ENCODE measurements at regions not wholly inside any gene's neighbourhood (a gene's known extent, or its start where the extent isn't known, plus 50 kb on each side); places are given as distances from the start of the nearest gene placed in this dataset.
"Not testable (repeated sequence)": the region's sequence is repeated elsewhere in the genome, so short reads cannot be mapped to it uniquely, and the experiment has no call there.

DNA sequence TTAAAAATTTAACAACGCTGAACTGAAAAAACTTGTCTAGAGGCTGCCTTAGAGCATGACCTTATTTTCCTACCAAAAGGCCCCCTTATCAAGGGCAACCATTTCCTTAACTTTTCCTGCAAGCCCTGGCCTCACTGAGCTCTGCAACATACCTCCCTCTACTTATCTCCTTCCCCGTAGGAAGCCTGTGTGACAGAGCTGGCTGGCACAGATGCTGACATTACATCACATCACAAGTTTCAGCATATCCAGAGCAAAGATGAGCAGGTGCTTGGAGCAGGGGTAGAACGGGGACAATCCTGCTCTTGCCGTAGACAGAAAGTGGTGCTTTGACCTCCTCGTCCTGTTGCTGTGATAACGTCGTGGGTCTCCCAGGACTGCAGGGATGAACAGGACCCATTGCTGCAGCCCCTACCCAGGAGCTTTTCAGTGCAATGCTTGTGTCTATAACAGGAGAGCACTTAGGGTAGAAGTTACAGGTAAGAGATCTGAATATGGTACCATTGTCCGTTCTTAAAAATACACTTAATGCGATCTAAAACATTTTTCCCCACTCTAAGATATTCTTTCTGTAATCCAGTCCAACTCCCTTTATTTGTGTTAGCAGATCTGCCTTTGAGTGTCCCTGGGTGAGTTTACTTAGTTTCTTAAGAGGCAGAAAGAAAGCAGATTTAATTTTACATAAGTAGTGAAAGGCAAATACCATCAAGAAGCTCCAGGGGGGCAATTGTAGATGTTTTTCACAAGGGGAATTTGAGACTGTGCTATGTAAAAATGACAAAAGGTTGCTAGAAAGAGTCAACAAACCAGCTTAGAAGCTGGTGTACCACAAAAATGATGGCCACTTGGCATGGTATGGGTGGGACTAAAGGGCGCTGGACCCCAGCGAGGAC, 101.9 kb upstream of the EFNA5 start:
- no peak for DNase-seq (ENCODE audit: low read depth)

DNA sequence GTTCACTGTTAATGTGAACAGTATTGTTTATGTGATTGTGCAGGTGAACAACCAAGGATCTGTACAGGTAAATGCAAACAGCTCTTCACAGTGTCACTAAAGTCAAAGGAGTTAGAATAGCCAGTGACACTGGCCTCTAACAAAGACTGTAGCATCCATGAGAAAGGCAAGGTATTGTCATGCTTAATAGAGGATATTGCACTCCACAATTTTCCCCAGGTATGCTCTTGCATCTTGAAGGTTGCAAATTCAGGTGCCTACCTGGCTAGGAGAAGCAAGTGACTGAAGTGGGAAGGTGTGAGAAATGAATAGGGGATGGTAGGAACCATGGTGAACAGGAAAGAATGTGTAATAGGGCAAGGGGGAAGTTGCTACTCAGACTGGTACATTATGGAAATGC, 101.2 kb upstream of the EFNA5 start:
- DNase-seq (ENCODE audit: low read depth): no peak

DNA sequence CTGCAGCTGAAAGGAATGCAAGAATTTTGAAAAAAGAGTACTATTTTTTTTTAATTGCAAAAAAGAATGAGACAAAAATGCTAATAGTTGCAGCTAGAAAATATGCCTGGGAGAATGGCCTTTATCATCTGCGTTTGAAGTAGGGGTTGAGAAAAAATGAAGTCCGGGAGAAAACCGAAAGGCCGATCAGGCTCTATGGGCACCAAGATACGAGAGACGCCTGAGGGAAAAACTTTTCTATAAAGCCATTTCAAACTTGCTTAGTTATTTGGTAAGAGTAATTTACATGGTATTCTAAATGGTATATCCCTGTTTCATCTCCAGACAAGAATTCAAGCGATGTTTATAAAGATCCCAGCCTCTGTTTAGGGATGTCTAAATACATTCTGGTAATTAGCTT, 99.3 kb upstream of the EFNA5 start:
- no peak for DNase-seq (ENCODE audit: low read depth)

DNA sequence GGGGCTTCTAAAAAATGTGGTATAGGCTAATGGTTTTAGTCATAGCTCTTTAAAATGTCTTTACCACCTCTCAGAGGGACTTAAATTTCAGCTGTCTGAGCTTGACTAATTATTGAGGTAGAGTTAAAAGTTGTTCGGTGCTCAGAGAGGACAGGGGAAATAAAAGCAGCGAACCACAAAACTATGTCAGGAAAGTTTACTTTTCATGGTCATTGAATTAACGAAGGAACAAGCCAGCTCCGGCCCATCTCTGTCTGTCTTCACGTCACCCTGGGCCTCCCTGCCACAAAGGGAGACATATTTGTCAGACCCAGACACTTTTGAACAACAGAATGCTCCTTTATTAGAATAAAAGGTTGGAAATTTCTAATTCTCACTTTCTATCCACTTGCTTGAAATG, 98.8 kb upstream of the EFNA5 start:
- DNase-seq (ENCODE audit: low read depth): no peak

DNA sequence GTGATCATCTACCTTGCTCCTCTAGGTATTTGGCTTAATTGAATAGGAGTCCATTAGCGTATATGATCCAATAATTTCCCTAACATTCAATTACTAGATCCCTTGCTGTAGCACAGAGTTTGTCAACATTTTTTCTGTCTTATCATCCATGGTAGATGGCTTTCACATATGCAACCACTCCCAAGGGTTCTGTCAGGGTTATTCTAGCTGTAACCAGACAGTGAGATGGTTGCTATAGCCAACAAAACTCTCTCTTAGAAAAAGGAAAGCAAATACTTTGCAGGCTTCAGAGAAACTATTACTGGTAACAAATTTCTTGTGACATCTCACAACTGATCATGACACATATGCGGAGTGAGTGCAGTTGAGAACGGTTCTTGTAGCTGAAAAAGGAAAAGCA, 96.2 kb upstream of the EFNA5 start:
- DNase-seq (ENCODE audit: low read depth): no peak

DNA sequence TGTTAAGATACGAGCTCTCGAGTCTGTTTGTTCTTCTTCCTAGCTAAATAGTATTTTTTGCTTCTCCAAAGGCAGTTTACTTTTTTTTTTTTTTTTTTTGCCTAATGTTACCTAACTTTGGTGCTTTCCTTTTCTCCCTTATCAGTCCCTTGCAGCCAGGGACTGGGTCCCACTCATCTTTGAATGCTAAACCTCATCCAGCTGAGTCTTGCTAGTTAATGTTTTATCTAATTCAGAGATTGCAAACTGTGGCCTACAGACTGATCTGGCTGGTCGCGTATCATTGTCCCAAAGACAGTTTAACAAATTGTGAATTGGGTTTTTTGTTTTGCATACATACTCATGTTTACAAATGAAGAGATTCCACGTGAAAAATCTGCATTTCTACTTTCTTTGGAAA, 95.7 kb upstream of the EFNA5 start:
- DNase-seq (ENCODE audit: low read depth): no peak

DNA sequence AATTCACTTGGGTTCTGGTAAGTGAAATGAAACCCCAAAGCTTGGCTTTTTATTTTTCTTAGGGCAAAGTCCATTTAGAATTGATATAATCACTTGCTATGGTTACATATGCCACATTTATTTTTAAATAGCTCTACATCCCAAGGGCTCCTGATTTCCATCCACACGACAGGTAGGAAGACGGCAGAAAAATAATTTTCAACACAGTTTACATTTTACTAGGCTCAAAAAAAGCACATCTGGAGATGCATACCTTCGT, 95.0 kb upstream of the EFNA5 start:
- DNase-seq (ENCODE audit: low read depth): no peak

DNA sequence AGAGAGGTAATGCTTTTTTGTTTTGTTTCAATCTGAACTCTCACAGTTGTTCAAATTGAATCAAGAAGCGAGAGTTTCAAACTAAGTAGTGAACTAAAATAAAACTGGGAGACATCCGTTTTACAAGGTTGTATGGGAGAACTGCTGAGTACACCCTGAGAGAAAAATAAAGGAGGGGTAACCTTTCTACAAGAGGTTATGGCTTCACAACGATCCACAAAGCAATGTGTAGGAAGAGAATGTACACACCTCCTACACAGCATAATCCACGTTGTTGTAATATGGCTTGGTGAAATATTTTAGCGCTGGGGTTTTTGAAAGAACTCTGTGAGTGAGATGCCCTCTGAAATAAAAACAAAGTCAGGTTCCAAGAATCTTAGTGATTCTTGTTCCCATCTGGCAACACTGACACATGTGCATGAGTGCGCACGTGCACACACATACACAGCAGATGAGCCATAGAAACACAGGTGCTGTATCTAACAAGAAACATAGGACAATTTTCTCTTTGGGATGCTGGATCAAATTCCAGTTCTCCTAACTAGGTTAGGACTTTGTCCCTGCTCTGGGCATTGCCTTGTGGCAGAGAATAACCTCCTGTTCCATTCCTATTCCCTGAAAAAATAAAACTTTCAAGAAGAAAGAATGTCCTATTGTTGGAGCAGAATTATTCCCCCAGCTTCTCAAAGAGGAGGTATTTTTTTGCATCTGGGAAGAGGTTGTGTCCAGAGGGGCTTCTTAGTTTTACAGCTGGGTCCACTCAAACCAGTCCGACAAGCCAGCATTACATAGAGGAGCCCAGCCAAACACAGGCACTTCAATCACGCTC, 94.5 kb upstream of the EFNA5 start:
- no peak for DNase-seq (ENCODE audit: low read depth)

DNA sequence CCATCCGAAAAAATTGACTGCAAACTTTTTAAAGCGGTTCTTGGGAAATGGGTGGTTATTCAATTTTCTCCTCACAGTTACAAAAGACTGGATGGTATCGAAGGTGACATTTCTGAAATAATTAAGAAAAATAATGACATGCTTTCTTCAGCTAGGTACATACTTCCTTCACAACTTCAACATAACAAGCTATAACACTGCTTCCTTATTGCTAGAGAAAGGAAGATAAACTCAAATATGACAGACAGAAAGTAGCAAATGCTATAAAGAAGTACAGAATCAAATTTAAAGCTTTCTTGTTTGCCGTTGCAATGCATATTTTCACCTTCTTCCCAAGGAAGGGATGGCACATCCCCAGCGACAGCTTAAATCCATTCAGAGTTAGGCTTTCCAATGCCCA, 93.5 kb upstream of the EFNA5 start:
- no peak for DNase-seq (ENCODE audit: low read depth)

DNA sequence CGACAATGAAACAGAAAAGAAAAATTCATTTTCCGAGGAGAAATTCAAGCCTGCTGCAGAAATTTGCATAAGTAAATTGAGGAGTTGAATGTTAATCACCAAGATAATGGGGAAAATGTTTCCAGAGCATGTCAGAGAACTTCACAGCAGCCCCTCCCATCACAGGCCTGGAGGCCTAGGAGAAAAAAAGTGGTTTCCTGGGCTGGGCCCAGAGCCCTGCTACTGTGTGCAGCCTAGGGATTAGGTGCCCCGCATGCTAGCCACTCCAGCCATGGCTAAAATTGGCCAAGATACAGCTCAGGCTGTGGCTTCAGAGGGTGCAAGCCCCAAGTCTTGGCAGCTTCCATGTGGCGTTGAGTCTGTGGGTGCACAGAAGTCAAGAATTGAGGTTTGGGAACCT, 82.7 kb upstream of the EFNA5 start:
- DNase-seq (ENCODE audit: low read depth): no peak

DNA sequence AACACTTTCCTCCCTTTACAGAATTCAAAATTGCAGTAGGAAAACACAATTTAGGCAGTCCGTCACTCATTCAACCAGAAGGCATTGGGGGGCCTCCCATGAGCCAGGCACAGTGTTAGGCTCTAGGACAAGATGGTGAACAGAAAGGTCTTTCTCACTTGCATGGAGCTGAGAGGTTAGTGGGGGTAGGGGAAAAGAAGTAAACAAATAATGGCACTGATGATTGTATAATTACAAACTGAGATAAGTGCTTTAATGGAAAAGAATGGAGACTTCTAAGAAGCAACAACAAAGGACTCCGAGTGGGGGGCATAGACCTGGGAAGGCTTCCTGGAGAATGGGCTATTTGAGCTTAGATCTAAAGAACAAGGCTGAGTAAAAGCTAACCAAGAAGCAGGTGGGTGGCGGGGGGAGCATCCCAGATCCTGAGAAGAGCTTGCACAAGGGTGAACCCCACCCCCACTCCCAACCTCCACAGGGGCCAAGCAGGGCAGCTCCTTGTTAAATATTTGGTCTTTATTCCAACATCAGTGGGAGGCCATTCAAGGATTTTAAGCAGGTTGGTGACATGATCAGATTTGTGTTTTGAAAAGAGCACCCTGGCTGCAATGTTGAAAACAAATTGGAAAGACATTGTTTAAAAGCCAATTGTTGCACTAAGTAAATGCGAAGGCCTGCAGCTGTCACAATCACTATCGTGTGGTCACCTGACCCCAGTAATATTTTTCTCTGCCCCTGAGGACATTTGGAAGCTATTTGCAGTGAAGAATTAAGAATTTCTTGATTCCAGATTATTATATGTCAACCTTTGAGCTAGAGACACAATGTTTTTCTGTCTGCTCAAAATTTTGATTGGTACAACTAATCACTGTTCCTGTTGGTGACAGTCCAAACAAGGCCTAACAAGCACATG, 73.9 kb upstream of the EFNA5 start:
- DNase-seq (ENCODE audit: low read depth): no peak

DNA sequence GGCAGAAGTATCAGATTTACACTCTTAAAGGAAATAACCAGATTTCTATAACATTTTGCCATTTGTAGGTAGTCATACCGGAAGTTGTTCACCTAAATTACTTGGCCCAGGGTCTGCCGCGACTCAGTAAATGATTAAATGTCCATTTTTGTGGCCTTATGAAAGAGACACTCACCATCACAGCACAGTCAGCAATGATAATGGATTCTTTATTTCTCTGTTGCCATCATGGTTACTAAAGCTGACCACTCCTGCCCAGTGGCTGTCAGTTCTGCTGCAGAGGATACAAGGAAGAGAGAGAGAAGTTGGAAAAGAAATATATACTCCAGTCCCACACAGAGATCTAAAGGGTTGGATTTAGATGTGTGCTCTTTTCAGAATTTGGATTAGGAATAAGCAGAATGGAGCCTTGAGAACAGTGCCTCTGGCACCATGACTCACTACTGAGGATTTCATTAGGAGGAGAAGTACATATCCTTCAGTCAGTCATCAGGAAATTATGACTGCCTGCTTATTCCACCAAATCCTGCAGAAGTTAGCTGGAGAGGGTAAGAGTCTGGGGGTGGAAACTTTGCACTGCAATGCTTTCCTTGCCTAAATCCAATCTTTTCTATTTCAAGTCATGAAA, 72.8 kb upstream of the EFNA5 start:
- DNase-seq (ENCODE audit: low read depth): peak; percentile 73

DNA sequence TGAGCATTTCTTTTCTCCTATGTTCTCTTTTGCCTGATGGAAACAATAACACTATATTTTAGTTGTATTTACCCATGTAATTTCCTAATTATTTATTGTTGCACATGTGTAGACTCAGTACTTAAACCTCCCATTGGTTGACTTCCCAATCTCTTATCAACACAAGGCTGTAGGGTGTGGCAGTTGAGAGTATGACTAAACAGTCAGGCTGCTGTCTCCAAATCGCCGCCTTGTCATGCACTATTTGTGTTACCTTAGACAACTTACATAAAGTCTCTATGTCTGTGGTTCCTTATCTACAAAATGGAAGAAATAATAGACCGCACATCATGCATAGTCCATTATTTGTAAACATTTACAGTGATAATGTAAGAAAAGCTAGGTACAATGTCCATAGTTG, 68.9 kb upstream of the EFNA5 start:
- DNase-seq (ENCODE audit: low read depth): no peak

DNA sequence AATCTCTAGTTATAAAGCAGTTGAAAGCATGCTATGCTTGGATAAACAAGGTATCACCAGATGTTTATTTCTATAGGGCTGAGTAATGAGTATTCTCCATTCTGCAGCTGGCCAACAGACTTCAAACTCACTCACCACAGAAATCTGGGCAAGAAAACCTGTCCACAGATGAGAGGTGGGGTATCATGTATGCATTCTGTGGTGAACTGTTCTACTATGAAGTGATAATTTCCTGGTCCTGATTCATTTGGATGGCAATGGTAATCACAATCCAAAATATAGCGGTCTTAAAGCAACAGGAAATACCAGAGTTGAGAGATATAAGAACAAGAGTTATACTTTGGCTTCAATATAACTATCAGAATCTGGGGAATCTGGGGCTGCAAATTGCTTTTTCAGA, 65.9 kb upstream of the EFNA5 start:
- peak; percentile 3 for DNase-seq (ENCODE audit: low read depth)

DNA sequence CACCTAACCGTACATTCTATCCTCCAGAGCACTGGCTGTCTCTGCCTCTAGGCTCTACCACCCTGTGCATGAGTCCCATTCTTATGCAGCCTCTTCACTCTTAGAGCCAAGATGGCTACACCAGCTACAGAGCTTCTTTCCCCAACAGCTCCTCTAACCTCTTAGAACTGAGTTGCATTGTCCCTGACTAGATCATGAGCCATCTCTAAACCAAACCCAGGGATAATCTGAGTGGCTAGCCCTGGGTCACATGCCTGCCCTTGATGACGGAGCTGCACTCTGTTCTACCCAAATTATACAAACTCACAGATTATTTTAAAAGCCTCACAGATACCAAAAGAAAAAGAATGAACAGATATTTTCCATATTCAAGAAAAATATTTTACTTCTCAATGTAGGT, 65.4 kb upstream of the EFNA5 start:
- DNase-seq (ENCODE audit: low read depth): not testable (repeated sequence)

DNA sequence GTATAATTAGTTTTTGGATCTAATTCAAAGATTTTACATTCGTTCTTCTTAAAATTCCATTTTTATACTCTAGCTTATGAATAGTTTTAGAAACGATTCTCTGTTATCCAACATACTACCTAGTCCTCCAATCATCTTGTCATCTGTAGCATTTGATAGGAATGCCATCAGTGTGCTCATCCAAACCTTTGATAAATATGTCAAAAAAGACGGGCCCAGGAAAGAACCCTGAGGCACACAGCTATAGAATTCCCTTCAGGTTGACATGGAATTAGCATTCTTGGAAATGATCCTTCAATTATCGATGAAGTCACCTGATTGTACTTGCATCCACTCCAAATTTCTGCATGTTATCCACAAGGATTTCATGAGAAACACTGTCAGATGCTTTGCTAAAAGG, 64.8 kb upstream of the EFNA5 start:
- no peak for DNase-seq (ENCODE audit: low read depth)

DNA sequence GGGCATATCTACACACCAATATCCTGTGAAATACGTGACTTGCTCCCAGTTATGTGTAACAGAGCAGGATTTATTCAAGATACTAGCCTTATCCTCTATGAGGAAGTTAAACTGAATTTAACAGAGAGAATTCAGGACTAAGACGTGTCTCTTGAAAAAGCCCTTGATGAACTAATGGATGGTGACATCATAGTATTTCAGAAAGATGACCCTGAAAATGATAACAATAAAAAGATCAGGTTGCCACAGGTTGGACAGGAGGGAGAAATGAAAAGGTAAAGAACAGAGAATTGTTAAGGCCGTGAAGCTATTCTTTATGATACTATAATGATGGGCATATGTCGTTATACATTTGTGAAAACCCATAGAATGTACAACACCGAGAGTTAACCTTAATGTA, 56.2 kb upstream of the EFNA5 start:
- DNase-seq (ENCODE audit: low read depth): no peak

DNA sequence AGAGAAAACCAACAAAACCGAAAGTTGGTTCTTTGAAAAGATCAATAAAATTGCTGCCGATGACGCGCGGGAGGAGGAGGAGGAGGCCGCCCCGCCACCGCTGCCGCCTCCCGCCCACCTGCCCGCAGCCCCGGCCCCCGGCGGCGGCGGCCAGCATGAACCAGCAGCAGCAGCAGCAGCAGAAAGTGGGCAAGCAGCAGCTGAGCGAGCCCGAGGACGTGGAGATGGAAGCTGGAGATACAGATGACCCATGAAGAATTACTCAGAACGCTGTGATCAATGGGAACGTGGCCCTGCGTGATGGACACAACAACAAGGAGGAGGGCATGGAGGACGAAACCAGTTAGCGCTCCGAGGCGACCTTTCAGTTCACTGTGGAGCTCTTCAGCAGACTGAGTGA, 53.9 kb upstream of the EFNA5 start:
- no peak for DNase-seq (ENCODE audit: low read depth)

DNA sequence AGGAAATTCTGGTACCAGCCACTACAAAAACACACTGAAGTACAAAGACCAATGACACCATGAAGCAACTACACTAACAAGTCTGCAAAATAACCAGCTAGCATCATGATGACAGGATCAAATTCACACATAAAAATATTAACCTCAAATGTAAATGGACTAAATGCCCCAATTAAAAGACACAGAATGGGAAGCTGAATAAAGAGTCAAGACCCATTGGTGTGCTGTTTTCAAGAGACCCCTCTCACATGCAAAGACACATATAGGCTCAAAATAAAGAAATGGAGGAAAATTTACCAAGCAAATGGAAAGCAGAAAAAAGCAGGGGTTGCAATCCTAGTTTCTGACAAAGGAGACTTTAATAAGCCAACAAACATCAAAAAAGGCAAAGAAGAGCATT, 50.5 kb upstream of the EFNA5 start:
- DNase-seq (ENCODE audit: low read depth): not testable (repeated sequence)

Measured in ELR (cell line).